Suppressor macrophage treated with lipopolysaccharide for 1 hour (primary cell): ENCODE measurements at regions not wholly inside any gene's neighbourhood (a gene's known extent, or its start where the extent isn't known, plus 50 kb on each side); places are given as distances from the start of the nearest gene placed in this dataset.

Source experiments
- DNase-seq, 3 donors: peaks; one replicate each; pipeline ENCODE4 v3.0.0-alpha.2; 2020 to 2022

DNA sequence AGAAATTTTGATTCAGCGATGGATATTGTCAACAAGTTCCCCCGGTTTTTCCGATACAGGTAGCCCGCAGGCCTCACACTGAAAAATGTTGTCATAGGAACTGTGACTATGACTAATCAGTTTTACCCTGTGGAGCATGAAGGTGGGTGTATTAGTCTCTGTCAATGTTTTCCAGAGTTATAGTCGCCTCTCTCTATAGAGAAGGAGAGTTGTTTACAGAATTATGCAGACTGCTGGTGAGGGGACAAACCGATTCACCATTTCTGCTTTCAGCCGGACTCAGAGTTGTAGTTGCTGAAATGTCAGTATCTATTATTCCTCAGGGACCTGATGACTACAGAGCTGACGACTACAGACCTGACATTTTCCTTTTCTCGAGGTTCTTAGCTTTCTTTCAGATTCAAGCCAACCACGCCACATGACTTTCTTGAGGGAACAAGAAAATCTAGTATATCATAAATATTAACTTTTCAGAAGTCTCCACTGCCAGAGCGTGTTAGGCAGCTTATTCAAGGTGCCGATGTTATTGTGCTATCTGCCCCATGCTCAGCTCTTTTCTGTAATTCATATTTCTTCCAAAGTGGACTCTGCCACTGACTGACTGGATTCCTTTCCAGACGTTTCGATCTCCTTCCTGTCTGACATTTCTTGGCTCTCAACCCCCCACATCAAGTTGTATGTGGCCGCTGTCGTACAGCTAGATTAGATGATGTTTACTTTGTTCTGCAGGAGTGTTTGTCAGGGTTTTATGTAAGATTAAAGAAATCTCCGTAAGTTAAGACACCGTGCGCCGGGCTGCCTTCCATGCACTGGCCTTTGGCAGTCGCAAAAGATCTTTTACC, 178.1 kb downstream of the FGF1 start:
- DNase-seq: no peak

DNA sequence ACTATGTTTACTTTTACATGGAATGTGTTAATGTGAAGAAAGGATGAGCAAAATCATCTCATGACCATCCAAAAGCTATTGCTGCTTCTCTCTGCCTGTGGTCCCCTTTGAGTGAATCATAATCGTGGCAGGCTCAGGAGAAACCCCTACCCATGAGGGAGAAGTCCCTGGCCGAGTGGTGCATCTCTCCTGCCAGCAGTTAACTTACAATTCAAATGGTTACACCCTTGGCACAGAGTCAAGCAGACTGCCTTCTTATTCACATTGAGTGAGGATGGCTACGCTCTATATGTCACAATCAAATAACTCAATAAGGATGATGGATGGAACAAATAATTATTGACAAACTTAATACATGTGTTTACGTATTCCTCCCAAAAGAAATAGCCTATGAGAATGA, 179.1 kb downstream of the FGF1 start:
- no peak for DNase-seq

DNA sequence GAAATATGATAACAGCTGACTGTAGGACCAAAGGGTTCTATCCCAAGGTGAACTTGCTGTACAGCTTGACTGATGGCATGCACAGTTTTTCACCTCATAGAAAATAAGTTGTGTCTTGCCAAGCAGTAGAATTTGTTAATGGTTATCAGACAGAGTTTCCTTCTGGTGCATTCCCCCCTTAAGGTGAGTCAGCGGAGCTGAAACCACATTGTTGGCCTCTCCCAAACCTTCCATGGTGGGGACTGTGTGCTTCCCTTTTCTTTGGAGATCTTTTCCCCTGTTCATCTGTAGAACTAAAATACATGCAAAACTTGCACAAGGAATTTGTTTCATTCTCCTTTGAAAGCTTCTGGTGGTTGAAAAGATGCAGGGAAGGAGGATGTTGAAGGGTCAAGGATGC, 179.8 kb downstream of the FGF1 start:
- DNase-seq: peak in 1 of 3 donors; percentile 8

DNA sequence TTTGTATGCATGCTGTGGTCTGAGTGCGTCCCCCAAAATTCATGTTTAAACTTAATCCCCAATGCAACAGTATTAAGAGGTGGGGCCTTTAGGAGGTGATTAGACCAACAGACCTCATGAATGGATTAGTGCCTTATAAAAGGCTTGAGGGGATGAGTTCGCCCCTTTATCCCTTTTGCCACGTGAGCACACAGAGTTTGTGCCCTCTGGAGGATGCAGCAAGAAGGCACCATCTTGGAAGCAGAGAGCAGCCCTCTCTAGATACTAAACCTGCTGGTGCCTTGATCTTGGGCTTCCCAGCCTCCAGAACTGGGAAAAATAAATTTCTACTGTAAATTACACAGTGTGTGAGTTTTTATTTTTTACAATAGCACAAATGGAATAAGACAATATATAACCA, 177.1 kb upstream of the SPRY4 start:
- DNase-seq: no peak

DNA sequence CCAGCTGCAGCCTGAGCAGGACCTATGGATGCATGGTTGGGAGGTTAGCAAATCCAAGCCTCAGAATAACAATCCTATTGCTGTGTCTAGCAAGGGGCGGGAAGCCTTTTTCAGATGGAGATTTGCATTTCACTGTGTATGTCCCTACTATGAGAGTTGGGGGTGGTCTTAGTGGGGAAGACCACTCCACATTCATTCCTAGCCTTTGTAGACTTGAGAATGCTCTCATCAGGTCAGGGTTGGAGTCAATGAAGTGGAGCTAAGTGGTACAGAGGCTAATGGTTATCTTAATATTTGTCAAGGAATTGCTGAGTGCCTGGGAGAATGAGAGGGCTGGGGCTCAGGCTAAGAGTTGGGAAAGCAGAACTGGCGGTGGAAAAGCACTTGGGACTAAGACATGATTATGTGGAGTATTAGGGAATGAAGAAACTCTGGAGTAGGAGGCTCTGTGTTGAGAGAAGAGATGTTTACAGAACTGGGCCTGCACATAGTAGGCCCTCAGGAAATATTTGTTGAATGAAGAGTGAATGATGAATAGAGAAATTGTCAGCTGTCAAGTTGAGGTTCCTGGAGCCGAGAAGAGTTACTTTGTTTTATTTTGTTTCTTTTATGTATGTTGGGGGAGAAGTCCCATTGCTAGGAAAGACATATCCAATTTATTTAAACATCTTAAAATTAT, 175.5 kb upstream of the SPRY4 start:
- no peak for DNase-seq

DNA sequence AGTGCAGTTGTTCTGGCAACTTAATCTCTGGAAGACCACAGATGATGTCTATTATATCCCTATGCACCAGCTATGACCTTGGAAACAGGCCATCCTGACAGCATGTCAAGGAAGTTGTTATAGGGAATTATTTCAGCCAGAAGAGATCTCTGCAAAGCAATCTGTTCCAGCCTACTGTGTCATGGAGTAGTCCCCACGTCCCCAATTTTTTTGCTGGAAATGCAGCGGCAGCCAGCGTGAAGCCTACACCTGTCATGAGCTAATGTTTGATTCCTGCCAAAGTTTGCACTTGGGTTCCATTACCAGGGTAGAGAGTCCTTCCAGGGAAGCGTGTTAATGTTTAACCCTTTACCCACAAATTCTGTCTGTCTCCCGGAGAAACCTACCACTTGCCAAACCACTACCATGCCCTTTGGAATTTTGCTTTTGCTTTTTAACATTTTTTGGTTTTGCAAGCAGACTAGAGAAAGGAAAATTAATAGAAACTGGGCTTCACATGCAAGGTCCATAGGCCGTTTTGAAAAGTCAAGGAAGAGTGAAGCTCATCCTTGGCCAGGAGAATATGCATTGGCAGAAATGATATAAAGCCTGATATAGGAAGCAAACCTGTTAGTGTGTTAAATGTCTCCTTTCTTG, 174.9 kb upstream of the SPRY4 start:
- no peak for DNase-seq

DNA sequence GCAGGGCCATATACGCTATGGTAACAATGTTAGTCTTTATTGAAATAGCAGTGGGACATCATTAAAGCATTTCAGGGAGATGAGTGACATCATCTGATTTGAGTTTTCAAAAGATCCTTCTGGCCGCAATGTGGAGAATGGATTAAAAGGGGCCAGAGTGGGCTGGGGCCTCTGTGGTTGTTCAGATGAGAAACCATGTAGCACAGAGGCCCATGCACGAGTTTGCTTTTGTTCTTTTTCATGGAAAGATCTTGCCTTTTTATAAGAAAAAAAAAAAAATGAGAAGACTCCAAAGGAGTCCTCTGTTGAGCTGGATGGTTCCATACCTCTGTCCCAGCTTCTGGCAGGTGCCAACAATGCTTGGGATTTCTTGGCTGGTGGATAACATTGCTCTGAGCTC, 173.5 kb upstream of the SPRY4 start:
- no peak for DNase-seq

DNA sequence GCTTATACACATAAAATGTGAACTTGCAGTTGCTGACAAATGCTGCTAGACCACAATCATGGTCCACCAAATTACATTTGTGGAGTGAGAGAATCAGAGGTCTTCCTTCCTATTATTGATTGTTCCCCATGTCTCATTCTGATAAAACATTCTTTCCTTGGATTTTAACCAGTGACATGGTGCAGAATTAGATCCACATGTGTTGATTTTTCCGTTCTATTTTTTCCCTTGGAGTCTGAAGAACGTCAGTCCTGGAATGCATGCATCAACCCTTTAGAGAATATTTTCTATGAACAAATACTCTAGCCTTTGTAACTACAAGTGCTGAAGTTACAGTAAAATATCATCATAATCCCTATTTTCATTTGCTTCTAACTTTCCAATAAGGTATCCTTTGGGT, 170.7 kb upstream of the SPRY4 start:
- DNase-seq: no peak

DNA sequence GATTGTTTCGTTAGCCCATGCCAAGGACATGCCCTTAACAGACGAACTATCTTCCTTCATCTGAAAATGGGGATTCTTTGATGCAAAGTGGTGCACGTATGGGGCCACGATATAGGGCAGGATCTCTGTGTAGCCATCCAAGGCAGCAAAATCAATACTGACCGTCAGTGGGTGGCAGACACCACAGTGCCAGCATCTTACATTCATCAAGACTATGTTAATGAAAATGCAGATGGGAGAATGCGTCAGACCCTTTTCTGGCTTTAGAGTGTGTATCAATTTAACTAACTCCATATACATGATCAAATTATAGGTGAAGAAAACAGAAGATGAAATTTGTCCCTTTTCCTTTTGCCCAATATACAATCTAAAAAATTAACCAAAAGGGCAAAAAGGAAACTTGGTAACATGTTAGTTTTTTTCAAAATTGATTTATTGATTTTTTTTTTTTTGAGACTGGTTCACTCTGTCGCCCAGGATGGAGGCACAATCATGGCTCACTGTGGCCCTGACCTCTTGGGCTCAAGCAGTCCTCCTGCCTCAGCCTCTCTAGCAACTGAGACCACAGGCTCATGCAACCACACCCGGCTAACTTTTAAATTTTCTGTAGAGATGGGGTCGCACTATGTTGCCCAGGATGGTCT, 169.2 kb upstream of the SPRY4 start:
- no peak for DNase-seq

DNA sequence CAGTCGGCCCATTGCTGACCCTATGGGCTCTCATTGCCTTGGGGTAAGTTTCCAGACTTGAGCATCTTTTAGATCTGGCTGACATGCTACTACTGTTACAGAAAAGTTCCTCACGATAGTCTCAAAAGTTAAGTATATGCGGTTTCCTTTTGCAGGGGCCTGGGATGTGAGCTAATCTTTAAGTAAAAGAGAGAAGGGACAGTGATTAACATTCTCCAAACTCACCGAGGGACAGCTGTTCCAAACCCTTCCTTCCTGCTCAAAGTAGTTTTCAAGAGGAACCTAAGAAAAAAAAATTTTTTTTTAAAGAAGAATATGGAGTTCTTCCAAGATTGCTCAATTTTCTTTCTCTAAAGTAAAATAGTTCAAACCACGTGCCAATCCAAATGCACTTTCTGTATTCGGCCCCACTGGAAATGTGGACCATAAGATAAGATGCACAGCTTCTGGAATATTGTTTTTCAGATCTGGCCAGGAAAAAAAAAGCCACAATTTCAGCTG, 168.0 kb upstream of the SPRY4 start:
- DNase-seq: peak; percentile 31 to 63 (median 62)

DNA sequence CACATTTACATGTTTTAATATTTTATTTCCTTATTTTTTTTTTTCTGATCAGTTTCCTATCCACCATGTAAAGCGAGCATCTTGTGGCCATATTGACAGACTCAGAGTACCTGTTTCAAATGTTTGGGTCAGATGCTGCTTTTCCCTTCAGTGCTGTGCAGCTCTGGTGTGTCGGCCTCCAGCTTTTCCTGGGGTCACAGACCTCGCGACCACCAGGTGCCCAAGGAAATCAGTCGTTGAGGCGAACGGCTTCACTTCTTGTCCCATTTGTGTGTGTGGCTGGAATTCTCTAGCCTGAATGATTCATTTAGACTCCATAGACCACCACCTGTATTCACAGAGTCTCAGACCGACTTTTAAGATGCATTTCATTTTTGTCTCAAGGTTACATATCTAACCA, 166.9 kb upstream of the SPRY4 start:
- DNase-seq: no peak

DNA sequence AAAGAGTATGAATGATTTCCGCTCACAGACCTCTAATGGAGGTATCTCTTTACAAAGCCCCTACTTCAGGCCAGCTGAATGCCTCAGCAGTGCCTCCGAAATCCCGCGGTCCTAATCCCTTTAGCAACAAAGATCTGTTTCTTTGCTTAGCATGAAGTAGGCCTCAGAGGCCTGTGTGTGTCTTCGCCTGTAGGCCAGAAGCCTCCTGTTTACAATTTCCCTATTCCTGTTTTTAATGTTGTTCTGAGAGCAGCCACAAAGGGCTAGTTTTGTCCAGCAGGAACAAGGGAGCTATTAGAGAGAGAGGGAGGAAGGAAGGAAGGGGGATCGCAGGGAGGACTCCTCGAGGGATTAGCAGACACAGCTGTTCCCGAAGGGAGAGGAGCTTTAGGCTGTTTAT, 166.4 kb upstream of the SPRY4 start:
- DNase-seq: no peak

DNA sequence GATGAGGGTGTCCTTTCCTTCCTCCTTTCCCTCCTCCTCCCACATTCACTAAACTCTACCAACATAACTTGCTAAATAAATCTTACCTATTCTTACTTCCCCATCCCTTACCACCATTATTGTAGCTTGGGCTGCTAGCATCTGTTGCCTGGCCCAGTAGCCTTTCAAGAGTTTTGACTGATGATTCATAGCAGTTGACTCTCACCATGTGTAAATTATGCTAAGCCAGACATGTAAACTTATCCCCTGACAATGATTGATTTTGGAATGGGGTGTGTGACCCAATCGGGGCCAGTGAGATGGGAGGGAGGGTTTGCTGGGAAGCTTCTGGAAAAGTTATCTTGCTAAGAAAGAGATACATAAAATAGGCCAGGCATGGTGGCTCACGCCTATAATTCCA, 161.8 kb upstream of the SPRY4 start:
- DNase-seq: no peak

DNA sequence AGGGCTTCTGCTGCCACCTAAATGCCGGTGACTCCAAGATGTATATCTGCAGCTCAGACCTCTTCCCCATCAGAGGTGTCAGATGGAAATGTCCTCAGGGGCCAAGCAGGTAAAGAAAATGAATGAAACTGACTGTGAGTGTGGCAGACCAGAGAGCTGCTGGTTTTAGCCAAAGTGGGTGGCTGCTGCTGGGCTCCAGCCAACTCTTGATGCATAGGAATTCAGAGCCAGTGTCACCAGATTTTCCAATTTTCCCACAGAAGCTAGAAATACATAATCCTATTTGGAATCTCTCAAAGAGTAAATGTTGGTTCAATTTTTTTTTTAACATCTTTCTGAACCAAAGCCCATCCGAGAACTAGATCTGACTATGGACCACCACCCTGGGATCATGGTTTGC, 161.2 kb upstream of the SPRY4 start:
- DNase-seq: no peak

DNA sequence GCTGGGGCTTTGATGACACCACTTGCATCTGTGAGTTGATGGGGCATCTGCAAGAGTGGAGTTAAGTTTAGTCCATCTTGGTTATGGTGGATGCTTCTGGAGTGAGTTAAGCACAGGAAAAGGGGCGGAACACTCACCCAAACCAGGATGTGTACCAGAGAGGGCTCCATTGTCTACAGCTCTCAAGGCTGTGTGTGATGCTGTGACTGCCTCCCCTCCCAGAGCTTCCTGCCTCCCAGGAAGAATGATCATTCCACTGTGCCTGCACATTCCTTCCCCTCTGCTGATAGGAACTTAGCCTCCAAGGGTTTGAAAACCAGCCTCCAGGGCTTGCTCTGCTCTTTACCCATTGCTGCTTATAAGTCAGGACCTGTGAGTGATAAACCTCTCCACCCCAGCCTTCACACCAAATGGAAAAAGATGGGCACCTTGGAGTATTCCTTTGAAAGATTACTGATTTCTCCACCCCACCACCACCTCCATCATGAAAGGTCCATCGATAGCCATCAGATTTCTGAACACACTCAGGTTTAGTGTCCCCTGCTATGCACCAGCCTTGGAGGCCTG, 160.1 kb upstream of the SPRY4 start:
- no peak for DNase-seq

DNA sequence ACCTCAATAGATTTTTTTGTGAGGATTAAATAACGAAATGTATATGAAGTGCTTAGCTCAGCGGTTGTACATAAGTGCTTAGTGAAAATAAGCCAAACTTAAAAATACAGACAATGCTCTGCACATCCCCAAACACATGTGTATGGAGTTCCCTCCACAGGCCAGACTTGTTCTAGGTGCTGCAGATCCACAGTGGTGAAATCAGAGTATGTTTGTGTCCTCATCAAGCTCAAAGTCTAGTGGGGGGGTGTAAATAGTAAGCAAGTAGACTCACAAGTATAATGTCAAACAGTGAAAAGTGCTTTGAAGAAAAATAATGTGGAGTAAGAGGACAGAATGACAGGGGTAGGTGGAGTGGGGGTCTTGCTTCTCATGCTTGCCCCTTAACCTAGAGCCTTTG, 157.4 kb upstream of the SPRY4 start:
- no peak for DNase-seq

DNA sequence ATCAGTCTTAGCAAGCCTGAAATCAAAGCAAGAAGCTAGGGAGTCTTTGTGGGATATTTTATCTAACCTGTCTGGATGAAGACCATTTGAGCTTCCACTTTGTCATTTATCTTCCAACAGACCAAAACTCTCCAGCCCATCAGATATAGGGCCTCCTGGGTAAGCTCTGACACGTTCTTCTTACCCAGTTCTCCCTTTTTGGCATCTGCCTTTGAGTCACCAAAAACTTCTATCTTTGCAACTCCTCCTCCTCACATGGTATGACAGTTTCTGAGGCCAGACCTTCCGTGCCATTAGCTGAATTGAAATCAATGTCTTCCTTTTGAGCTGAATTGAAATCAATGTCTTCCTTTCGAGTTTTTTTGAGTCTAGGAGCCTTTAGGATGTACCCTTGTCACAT, 156.6 kb upstream of the SPRY4 start:
- DNase-seq: peak; percentile 36 to 58 (median 47)

DNA sequence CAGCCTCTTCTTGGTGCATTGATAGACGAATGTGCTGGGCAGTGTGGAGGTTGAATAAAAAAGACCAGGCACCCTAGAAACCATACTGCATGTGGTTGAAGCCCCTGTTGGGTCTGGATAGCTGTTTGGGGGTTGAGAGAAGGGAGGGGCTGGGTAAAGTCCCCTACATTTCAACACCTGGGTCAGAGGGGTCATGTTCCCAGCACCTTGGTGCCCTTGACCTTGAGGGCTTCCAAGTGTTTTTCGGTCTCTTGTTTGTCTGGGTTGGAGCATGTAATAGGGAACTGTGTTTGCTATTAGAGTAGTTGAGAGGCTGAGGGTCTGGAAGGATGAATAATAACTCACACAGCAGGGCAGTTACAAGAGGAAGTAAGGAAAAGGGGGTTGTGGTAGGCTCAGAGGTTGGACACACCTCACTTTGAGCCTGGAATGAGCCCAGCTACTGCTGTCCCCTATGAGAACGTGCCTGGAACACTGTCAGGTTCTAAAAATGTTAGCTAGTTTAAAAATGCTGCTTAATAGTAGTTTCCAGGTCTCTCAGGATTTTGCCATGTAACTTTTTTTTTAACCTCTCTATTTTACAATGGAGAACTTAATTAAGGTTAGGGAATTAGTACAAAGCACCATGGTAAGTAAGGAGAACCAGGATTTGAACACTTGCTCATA, 155.2 kb upstream of the SPRY4 start:
- no peak for DNase-seq

DNA sequence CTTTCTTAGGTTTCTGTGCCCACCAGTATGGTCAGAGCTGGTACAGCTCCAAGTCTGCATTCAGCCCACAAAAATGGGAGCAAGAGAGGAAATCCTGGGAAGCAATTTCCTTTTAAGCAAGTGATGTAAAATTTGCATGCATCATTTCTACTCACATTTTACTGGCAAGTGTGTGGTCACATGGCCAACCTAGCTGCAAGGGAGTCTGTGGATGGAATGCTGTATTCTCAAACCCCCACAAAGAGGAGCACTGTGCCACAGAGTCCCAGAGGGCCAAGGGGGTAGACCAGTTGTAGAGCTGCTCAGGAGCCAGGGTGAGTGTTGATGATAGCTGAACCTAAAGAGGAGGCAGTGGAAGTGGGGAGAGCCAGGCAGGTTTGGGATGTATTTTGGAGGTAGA, 154.3 kb upstream of the SPRY4 start:
- no peak for DNase-seq

DNA sequence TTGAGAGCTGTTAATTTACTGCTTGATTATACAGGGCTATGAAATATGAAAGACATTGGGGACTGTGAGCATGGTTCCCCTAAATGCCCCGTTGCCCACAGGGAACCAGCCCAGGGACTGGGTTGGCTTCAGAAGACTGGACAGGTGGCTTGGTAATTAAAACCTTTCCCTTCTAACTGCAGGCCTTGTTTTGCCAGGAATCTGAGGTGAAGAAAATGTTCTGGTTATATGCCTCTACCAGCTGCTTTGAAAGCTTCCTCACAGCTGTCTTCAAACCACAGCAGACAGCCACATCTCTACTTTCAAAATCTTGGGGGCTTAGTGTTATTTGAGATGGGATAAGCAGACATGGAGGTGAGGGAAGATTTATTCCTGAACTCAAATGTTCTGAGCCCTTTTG, 153.3 kb upstream of the SPRY4 start:
- DNase-seq: no peak

DNA sequence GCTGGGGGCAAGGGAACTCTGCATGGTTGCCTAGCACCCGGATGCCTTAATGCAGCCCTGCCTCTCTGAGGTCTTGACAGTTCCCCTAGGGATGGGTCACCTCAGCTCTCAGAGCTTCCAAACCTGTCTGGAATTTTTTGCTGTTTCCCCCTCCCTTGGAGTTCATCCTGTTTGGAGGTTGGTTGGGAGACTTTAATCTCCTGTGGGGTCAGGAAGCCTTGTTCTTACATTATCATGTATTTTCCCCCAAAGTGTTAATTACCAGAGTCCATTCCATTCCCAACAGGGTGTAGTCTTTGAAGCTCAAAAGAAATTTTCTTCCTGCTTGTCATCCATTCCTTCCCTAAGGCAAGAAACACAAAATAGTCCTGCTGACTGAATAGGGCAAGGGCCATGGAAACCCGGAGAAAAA, 150.3 kb upstream of the SPRY4 start:
- DNase-seq: no peak

DNA sequence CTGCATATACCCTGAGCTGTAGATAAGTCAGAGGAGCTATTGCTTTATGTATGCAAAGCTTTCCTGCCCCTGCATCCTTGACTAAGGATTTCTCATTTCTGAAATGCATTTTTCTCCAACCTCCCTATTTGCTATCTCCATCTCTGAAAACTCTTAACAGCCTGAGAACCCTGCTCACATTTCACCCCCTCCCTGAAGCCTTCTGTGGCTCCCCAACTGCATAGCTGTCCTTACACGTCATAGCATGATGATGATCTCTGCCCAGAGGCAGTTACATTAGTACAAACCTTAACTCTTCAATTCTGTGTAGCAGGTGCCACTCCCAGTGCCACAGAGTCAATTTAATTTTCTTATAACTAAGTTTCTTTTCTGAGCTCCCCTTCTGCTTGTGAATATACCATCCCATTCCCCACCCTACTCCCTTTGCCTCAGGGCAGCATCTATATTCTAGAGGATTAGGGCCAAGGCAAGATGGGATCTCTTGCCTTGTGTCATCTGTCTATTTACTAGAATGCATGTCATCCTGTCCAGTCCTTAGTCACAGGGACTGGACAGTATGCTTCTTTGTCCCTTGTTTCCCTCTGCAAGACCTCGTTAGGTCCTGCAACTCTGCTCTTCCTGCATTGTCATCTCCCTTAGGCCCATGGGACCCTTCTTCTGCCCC, 149.7 kb upstream of the SPRY4 start:
- DNase-seq: no peak
